Astrocyte (in vitro differentiated cells and primary cell): ENCODE measurements at regions not wholly inside any gene's neighbourhood (a gene's known extent, or its start where the extent isn't known, plus 50 kb on each side); places are given as distances from the start of the nearest gene placed in this dataset.

ENCODE experiments used
- EZH2 ChIP-seq: IDR thresholded peaks from 2 replicates; pipeline ENCODE4 v1.6.1; 2012; ENCODE audit warnings: mild to moderate bottlenecking, low read length, inconsistent platforms; ENCODE audit not compliant: insufficient read depth
- TF ChIP-seq, protein P1 (sequence below): IDR thresholded peaks from 2 replicates; pipeline ENCODE4 v1.5.1; 2011; ENCODE audit warnings: low read depth, mild to moderate bottlenecking, inconsistent platforms, low read length, moderate library complexity; ENCODE audit not compliant: insufficient read depth

- no peak for TF ChIP-seq EZH2
- TF ChIP-seq, protein P1, sequence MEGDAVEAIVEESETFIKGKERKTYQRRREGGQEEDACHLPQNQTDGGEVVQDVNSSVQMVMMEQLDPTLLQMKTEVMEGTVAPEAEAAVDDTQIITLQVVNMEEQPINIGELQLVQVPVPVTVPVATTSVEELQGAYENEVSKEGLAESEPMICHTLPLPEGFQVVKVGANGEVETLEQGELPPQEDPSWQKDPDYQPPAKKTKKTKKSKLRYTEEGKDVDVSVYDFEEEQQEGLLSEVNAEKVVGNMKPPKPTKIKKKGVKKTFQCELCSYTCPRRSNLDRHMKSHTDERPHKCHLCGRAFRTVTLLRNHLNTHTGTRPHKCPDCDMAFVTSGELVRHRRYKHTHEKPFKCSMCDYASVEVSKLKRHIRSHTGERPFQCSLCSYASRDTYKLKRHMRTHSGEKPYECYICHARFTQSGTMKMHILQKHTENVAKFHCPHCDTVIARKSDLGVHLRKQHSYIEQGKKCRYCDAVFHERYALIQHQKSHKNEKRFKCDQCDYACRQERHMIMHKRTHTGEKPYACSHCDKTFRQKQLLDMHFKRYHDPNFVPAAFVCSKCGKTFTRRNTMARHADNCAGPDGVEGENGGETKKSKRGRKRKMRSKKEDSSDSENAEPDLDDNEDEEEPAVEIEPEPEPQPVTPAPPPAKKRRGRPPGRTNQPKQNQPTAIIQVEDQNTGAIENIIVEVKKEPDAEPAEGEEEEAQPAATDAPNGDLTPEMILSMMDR, result no peak
Measured at GRCh38 chr12:58250077-58250476, 308.7 kb downstream of the ATP23 start.
